ENCODE measurements at regions not wholly inside any gene's neighbourhood (a gene's known extent, or its start where the extent isn't known, plus 50 kb on each side); places are given as distances from the start of the nearest gene placed in this dataset.
A peak's percentile ranks its signal among the peaks of the same experiment; 100 is the strongest.

DNA sequence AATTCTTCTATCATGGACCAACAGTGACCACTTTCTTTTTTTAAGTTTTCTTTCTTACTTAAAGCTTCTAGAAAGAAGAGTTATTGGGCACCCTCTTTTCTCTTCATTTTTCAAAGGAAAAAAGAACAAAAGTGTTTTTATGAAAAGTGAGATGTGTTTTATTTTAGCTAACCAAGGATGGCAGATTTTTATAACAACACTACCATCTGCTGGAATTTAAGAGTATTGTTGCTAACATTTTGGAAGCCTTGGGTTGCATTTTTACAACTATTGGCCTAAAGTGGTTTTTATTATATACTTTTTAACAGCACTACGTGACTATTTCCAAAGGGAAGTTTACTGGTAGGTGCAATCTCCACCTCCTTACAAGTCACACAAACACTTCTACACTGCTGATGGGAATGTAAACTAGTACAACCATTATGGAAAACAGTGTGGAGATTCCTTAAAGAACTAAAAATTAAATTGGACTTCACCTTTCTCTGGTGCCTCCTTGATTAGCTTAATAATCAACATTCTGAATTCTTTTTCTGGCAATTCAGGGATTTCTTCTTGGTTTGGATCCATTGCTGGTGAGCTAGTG is 237.7 kb upstream of the AGTR1 start:
- TF ChIP-seq CTCF (IDR thresholded peaks at IDR 0.05) (peak in 2 of 3 experiments; percentile 25 to 39), POLR2A (IDR thresholded peaks at IDR 0.05) (no peak)
